NT2/D1 (cell line): ENCODE measurements at regions not wholly inside any gene's neighbourhood (a gene's known extent, or its start where the extent isn't known, plus 50 kb on each side); places are given as distances from the start of the nearest gene placed in this dataset.

Experiments
- DNase-seq: peaks from one replicate; pipeline ENCODE4 v3.0.0-alpha.2; 2011; ENCODE audit warnings: low read depth, low spot score
- H3K27me3 ChIP-seq: 2 replicates; pipeline ENCODE4 v1.6.0; 2011; ENCODE audit warnings: mild to moderate bottlenecking; ENCODE audit not compliant: insufficient read length, insufficient read depth
- H3K36me3 ChIP-seq: 2 replicates; pipeline ENCODE4 v1.6.1; 2011; ENCODE audit warnings: mild to moderate bottlenecking, low read length, mixed read lengths; ENCODE audit not compliant: insufficient read depth, insufficient read length
- H3K4me1 ChIP-seq: 2 replicates; pipeline ENCODE4 v1.5.1; 2011; ENCODE audit not compliant: insufficient read depth, insufficient read length
- H3K4me3 ChIP-seq: 2 replicates; pipeline ENCODE4 v1.5.1; 2011; ENCODE audit warnings: low read depth; ENCODE audit not compliant: insufficient read length
- H3K9ac ChIP-seq: 2 replicates; pipeline ENCODE4 v1.6.0; 2011; ENCODE audit warnings: low read depth; ENCODE audit not compliant: insufficient read length
- H3K9me3 ChIP-seq: 2 replicates; pipeline ENCODE4 v1.5.1; 2011; ENCODE audit warnings: mild to moderate bottlenecking, low read length; ENCODE audit not compliant: insufficient read depth
- SUZ12 ChIP-seq: IDR thresholded peaks from 2 replicates; pipeline ENCODE4 v1.6.1; 2011; ENCODE audit not compliant: insufficient read length, insufficient read depth; ENCODE audit errors: extremely low read depth
- YY1 ChIP-seq: IDR thresholded peaks from 2 replicates; pipeline ENCODE4 v1.6.1; 2011; ENCODE audit not compliant: insufficient read length, insufficient read depth
- ZNF274 ChIP-seq: IDR thresholded peaks from 2 replicates; pipeline ENCODE4 v1.6.1; 2011; ENCODE audit warnings: mild to moderate bottlenecking, low read depth, low read length

DNA sequence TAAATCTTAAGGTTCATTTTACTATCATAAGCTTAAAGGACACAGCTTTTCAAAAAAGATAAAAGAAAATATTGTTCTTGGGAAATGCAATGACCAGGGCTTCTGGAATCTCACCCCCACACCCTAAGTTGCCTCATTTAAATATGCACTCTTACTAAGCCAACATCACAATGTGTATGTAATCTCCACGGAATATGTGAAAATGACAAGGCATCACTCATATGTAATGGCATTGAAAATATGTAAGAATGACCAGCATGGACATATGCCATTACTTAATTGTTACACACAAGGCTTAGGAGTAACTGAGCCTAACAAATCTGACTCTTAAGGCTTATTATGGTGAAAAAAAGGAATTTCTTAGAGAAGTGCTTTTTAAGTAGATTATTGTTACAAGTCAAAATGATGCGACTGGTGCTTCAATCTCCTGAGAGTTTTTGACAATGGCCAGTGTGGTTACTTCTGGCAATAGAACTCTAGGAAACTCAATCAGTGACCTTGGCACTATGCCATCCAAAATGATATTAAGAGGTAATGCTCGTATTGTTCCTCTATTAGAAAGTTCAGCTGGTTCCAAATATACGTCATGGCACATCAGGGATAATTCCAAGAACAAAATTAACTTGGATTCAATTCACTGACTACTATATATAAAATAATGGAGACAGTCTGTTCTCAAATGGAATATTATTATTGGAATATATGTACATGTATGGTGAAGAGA, 290.0 kb upstream of the PLSCR5 start:
- H3K36me3 ChIP-seq = no peaks in the 10 kb centered on the region
- no peaks in the 10 kb centered on the region for H3K9me3 ChIP-seq
- no peak overlapping the region for H3K9ac ChIP-seq
- no peak overlapping the region for H3K4me3 ChIP-seq
- no peak for DNase-seq
- no peaks in the 10 kb centered on the region for H3K4me1 ChIP-seq
- TF ChIP-seq ZNF274 (no peak), SUZ12 (no peak), YY1 (no peak)
- H3K27me3 ChIP-seq = no peaks in the 10 kb centered on the region

- no peak overlapping the region for H3K9ac ChIP-seq
- no peaks in the 10 kb centered on the region for H3K4me1 ChIP-seq
- no peak for DNase-seq
- H3K4me3 ChIP-seq = no peak overlapping the region
- no peaks in the 10 kb centered on the region for H3K9me3 ChIP-seq
- TF ChIP-seq YY1 = no peak
- TF ChIP-seq ZNF274 = no peak
- no peak for TF ChIP-seq SUZ12
- no peaks in the 10 kb centered on the region for H3K27me3 ChIP-seq
- no peaks in the 10 kb centered on the region for H3K36me3 ChIP-seq
Observed at GRCh38 chr3:146894406-146894805, 289.3 kb upstream of the PLSCR5 start.

DNA sequence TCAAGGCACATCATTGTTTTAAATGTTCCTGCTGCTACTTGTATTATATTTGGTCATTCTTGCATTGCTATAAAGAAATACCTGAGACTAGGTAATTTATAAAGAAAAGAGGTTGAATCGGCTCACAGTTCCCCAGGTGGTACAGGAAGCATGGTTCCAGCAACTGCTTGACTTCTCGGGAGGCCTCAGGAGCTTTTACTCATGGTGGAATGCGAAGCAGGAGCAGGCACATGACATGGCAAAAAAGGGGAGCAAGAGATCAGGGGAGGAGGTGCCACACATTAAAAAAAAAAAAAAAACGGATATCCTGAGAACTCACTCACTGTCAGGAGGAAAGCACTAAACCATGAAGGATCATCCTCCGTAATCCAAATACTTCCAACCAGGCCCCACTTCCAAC, 286.9 kb upstream of the PLSCR5 start:
- Histone ChIP-seq H3K36me3 (no peaks in the 10 kb centered on the region), H3K4me3 (no peak overlapping the region), H3K4me1 (no peaks in the 10 kb centered on the region), H3K9me3 (no peaks in the 10 kb centered on the region), H3K27me3 (no peaks in the 10 kb centered on the region), H3K9ac (no peak overlapping the region)
- DNase-seq = no peak
- TF ChIP-seq YY1 = no peak
- no peak for TF ChIP-seq SUZ12
- no peak for TF ChIP-seq ZNF274

DNA sequence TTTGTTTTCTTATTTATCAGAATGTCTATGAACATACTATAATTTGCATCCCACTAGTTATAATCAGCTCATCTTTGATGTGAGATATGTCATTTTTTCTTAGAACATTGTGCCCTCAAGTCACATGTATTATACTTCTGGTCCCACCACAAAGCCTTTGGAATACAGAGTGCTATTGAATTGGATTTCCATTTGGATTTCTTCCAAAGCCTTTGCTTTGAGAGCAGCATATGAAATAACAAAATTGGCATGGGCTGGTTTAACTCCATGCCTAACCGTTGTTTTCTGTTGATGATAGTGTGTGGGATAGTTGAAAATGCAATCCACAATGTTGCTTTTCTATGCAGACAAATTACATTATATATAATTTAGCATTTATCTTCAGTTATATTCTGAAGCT, 284.5 kb upstream of the PLSCR5 start:
- Histone ChIP-seq H3K27me3 (no peaks in the 10 kb centered on the region), H3K9ac (no peak overlapping the region), H3K4me1 (no peaks in the 10 kb centered on the region), H3K4me3 (no peak overlapping the region), H3K36me3 (no peaks in the 10 kb centered on the region), H3K9me3 (no peaks in the 10 kb centered on the region)
- TF ChIP-seq SUZ12 (no peak), YY1 (no peak), ZNF274 (no peak)
- no peak for DNase-seq

GRCh38 chr3:146888176-146888575, 283.0 kb upstream of the PLSCR5 start:
- TF ChIP-seq YY1 = no peak
- TF ChIP-seq SUZ12 = no peak
- TF ChIP-seq ZNF274 = no peak
- no peak overlapping the region for H3K9ac ChIP-seq

DNA sequence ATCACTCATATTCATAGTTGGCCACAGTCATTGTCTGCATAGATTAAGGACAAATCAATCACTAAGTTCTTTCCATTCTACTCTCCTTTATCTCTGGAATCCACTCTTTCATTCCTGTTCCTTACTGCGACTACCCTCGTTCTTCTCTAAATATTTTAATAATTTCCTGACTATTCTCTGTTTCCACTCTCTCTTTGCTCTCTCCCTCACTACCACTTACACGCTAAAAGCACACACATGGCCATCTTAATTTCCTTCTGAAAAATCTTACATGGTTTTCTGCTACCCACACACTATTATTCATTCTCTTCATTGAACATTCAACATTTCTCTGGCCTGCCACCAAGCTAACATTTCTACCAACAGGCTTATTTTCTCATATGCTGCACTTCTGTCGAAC, 279.6 kb upstream of the PLSCR5 start:
- Histone ChIP-seq H3K27me3 (no peaks in the 10 kb centered on the region), H3K9me3 (no peaks in the 10 kb centered on the region), H3K4me1 (no peaks in the 10 kb centered on the region), H3K9ac (no peak overlapping the region), H3K4me3 (no peak overlapping the region), H3K36me3 (no peaks in the 10 kb centered on the region)
- TF ChIP-seq YY1 = no peak
- TF ChIP-seq SUZ12 = no peak
- TF ChIP-seq ZNF274 = no peak
- DNase-seq = no peak

More at GRCh38 chr3:146888176-146888575, 283.0 kb upstream of the PLSCR5 start:
- no peaks in the 10 kb centered on the region for H3K27me3 ChIP-seq
- H3K9me3 ChIP-seq = no peaks in the 10 kb centered on the region
- no peak overlapping the region for H3K4me3 ChIP-seq
- no peaks in the 10 kb centered on the region for H3K4me1 ChIP-seq
- no peak for DNase-seq
- no peaks in the 10 kb centered on the region for H3K36me3 ChIP-seq

DNA sequence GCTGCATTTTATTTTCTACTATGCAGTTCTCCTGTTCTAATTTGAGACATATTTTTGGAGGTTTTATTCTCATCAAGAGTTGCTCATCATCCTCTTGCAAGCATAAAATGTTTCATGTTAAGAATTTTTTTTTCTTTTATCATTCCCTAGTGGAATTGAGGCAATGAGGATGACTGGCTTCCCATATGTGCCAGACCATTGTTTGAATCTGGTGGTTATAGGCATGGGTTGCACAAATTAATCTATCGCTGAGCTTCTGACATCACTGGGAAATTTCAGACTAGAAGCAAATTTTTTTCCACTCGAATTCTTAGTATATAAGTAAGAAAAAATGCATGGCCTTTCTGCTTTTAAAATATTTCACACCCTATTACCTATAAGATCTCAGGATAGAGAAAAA, 279.1 kb upstream of the PLSCR5 start:
- no peak for DNase-seq
- Histone ChIP-seq H3K4me3 (no peak overlapping the region), H3K27me3 (no peaks in the 10 kb centered on the region), H3K4me1 (no peaks in the 10 kb centered on the region), H3K9ac (no peak overlapping the region), H3K9me3 (no peaks in the 10 kb centered on the region), H3K36me3 (no peaks in the 10 kb centered on the region)
- TF ChIP-seq ZNF274 = no peak
- TF ChIP-seq YY1 = no peak
- TF ChIP-seq SUZ12 = no peak

DNA sequence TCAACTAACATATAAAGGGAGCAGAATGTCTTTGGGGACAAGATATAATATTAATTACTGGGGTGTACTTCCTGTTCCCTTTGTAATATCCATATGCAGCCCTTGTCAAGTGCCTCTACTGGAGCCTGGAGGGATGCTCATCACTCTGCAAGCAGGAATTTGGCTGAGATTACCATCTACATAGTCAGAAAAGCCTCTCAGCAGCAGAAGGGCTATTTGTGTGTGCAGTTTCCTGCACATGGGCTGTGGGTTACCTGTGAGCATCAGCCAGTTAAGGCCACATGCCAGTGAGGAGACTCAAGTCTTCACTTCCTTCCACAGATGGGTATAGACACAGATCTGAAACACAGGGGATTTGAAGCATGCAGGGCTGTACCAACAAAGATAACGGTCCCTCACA, 278.1 kb upstream of the PLSCR5 start:
- TF ChIP-seq ZNF274 (no peak), YY1 (no peak), SUZ12 (no peak)
- no peak for DNase-seq

More for the DNA sequence above, 278.1 kb upstream of the PLSCR5 start:
- H3K9ac ChIP-seq = no peak overlapping the region
- no peaks in the 10 kb centered on the region for H3K4me1 ChIP-seq
- no peaks in the 10 kb centered on the region for H3K9me3 ChIP-seq
- H3K36me3 ChIP-seq = no peaks in the 10 kb centered on the region
- no peaks in the 10 kb centered on the region for H3K27me3 ChIP-seq
- no peak overlapping the region for H3K4me3 ChIP-seq
